IMR-90 (cell line): ENCODE measurements at regions not wholly inside any gene's neighbourhood (a gene's known extent, or its start where the extent isn't known, plus 50 kb on each side); places are given as distances from the start of the nearest gene placed in this dataset.
A peak's percentile ranks its signal among the peaks of the same experiment; 100 is the strongest.

Source experiments
- ATAC-seq: fragments of 200-7000 bp; cut with Tn5 transposase; 2 replicates; pipeline ENCODE4 v1.9.1; 2020; ENCODE audit warnings: low read depth, mild to moderate bottlenecking, moderate library complexity
- BruUV-seq: library from RNA; stranded (reverse); fragments of 400-500 nt; replicated peaks from 2 replicates; lab custom pipeline; 2021; lab: Mats Ljungman, UMichigan
- CTCF ChIA-PET: fragments of 300-600 bp; formaldehyde crosslinking; extraction: SDS; loops from one replicate; lab custom pipeline; 2021; ENCODE audit warnings: antibody characterized with exemption; lab: Yijun Ruan, JAX
- POLR2A ChIA-PET: fragments of 300-600 bp; sonication (Branson Sonifier 250); formaldehyde crosslinking; loops from one replicate; lab custom pipeline; 2022; ENCODE audit warnings: antibody characterized with exemption; ENCODE audit not compliant: unreplicated experiment; lab: Charles Lee
- DNase-seq: peaks from one replicate; pipeline ENCODE4 v3.0.0; 2013
- H2AFZ ChIP-seq: replicated peaks from 2 replicates; pipeline ENCODE3; 2013; ENCODE audit warnings: low read length, mild to moderate bottlenecking; ENCODE audit not compliant: poor library complexity
- H2AK5ac ChIP-seq: 2 replicates; pipeline ENCODE4 v1.6.1; 2013; ENCODE audit warnings: low read depth, low read length, inconsistent platforms
- H2AK9ac ChIP-seq: replicated peaks from 2 replicates; pipeline ENCODE3; 2013; ENCODE audit warnings: mild to moderate bottlenecking, low read depth, low read length, moderate library complexity; ENCODE audit not compliant: poor library complexity
- H2BK120ac ChIP-seq: 2 replicates; pipeline ENCODE4 v1.6.1; 2013; ENCODE audit warnings: low read depth, low read length, inconsistent platforms
- H2BK15ac ChIP-seq: 3 replicates; pipeline ENCODE4 v1.6.1; 2013; ENCODE audit warnings: low read depth, low read length, inconsistent platforms
- H2BK20ac ChIP-seq: 2 replicates; pipeline ENCODE4 v1.6.1; 2013; ENCODE audit warnings: low read depth, mild to moderate bottlenecking, inconsistent platforms, low read length, moderate library complexity
- H2BK5ac ChIP-seq: 2 replicates; pipeline ENCODE4 v1.6.1; 2013; ENCODE audit warnings: mild to moderate bottlenecking, low read depth, low read length, inconsistent platforms; ENCODE audit not compliant: poor library complexity, severe bottlenecking
- H3K14ac ChIP-seq: replicated peaks from 2 replicates; pipeline ENCODE4 v1.6.1; 2013; ENCODE audit warnings: low read depth, low read length, inconsistent platforms
- H3K18ac ChIP-seq: 2 replicates; pipeline ENCODE4 v1.6.1; 2013; ENCODE audit warnings: low read depth, low read length, control low read depth
- H3K23ac ChIP-seq: 2 replicates; pipeline ENCODE4 v1.6.1; 2013; ENCODE audit warnings: low read depth, low read length, inconsistent platforms
- H3K27ac ChIP-seq: 2 replicates; pipeline ENCODE4 v1.5.1; 2013; ENCODE audit warnings: mild to moderate bottlenecking, control low read depth, low read length; ENCODE audit not compliant: insufficient read depth
- H3K27me3 ChIP-seq: 2 replicates; pipeline ENCODE4 v1.6.1; 2013; ENCODE audit warnings: low read length; ENCODE audit not compliant: control insufficient read depth, insufficient read depth
- H3K36me3 ChIP-seq: 2 replicates; pipeline ENCODE4 v1.6.1; 2013; ENCODE audit warnings: low read length, mixed read lengths; ENCODE audit not compliant: control insufficient read depth, insufficient read depth
- H3K4ac ChIP-seq: 2 replicates; pipeline ENCODE4 v1.6.1; 2013; ENCODE audit warnings: low read depth, low read length, inconsistent platforms
- H3K4me1 ChIP-seq: 2 replicates; pipeline ENCODE4 v1.6.1; 2013; ENCODE audit warnings: low read length, mixed read lengths; ENCODE audit not compliant: control insufficient read depth, insufficient read depth
- H3K4me2 ChIP-seq: 2 replicates; pipeline ENCODE4 v1.6.1; 2013; ENCODE audit warnings: low read depth, mild to moderate bottlenecking, control low read depth, low read length, moderate library complexity
- H3K4me3 ChIP-seq: 2 replicates; pipeline ENCODE4 v1.5.1; 2013; ENCODE audit warnings: low read depth, mild to moderate bottlenecking, control low read depth, low read length, moderate library complexity; ENCODE audit not compliant: insufficient read depth
- H3K56ac ChIP-seq: 2 replicates; pipeline ENCODE4 v1.6.1; 2013; ENCODE audit warnings: low read length, inconsistent platforms; ENCODE audit not compliant: insufficient read depth; ENCODE audit errors: extremely low read depth
- H3K79me1 ChIP-seq, 2 experiments: 2 replicates each; pipeline ENCODE4 v1.6.1; 2013; ENCODE audit warnings: low read length in 2 of 2, inconsistent platforms in 1 of 2, low read depth in 1 of 2
- H3K9ac ChIP-seq: 2 replicates; pipeline ENCODE4 v1.6.1; 2013; ENCODE audit warnings: low read depth, low read length, control low read depth
- H3K9me1 ChIP-seq: 2 replicates; pipeline ENCODE4 v1.6.1; 2013; ENCODE audit warnings: low read length, inconsistent platforms; ENCODE audit not compliant: insufficient read depth
- H3K9me3 ChIP-seq: 2 replicates; pipeline ENCODE4 v1.6.1; 2013; ENCODE audit warnings: low read length; ENCODE audit not compliant: control insufficient read depth, insufficient read depth
- H4K20me1 ChIP-seq: 2 replicates; pipeline ENCODE4 v1.6.1; 2013; ENCODE audit warnings: low read length, inconsistent platforms; ENCODE audit not compliant: insufficient read depth
- H4K5ac ChIP-seq: 2 replicates; pipeline ENCODE4 v1.6.1; 2013; ENCODE audit warnings: mild to moderate bottlenecking, low read depth, low read length, control low read depth
- H4K8ac ChIP-seq, 2 experiments: 2 replicates each; pipeline ENCODE4 v1.6.1; 2013; ENCODE audit warnings: low read depth in 2 of 2, low read length in 2 of 2, control low read depth in 1 of 2, inconsistent platforms in 1 of 2
- H4K91ac ChIP-seq: 2 replicates; pipeline ENCODE4 v1.6.1; 2013; ENCODE audit warnings: low read depth, low read length, inconsistent platforms; ENCODE audit not compliant: insufficient read depth
- BHLHE40 ChIP-seq: fragments of 150-350 bp; IDR thresholded peaks from 2 replicates; pipeline ENCODE4 v1.6.1; 2016; ENCODE audit warnings: mild to moderate bottlenecking, low read depth, low read length
- CEBPB ChIP-seq: IDR thresholded peaks from 2 replicates; pipeline ENCODE4 v1.6.1; 2012; ENCODE audit warnings: low read depth, low read length, improper control_type of control experiment
- CHD1 ChIP-seq: IDR thresholded peaks from 2 replicates; pipeline ENCODE4 v1.6.1; 2012; ENCODE audit warnings: low read depth, low read length, improper control_type of control experiment
- FOS ChIP-seq: fragments of 150-350 bp; IDR thresholded peaks from 2 replicates; pipeline ENCODE4 v1.6.1; 2016; ENCODE audit warnings: low read depth, low read length
- NFE2L2 ChIP-seq: fragments of 150-350 bp; IDR thresholded peaks from 2 replicates; pipeline ENCODE4 v1.6.1; 2016; ENCODE audit warnings: low read depth, mild to moderate bottlenecking, low read length
- POLR2A ChIP-seq: IDR thresholded peaks from 2 replicates; pipeline ENCODE4 v1.6.1; 2012; ENCODE audit warnings: mild to moderate bottlenecking, low read depth, low read length
- RAD21 ChIP-seq: IDR thresholded peaks from 2 replicates; pipeline ENCODE4 v1.6.1; 2012; ENCODE audit warnings: low read length, improper control_type of control experiment
- RCOR1 ChIP-seq: IDR thresholded peaks from 2 replicates; pipeline ENCODE4 v1.6.1; 2012; ENCODE audit warnings: mild to moderate bottlenecking, low read length, improper control_type of control experiment; ENCODE audit not compliant: insufficient replicate concordance
- SMC3 ChIP-seq: fragments of 150-350 bp; IDR thresholded peaks from 2 replicates; pipeline ENCODE4 v1.6.1; 2016; ENCODE audit warnings: low read depth, mild to moderate bottlenecking, antibody characterized with exemption, low read length, moderate library complexity
- whole genome bisulfite sequencing, 2 experiments: methylation state at CpG; one replicate each; pipeline versions ENCODE4 v1.1.5 to v1.1.7; 2013; ENCODE audit warnings: missing lambda C conversion rate in 2 of 2; ENCODE audit not compliant: insufficient read length in 1 of 2; ENCODE audit errors: extremely low coverage in 2 of 2; 5-methylcytosine and 5-hydroxymethylcytosine counted together
- dilution Hi-C: fragments of 300-500 bp; cut with HindIII; formaldehyde crosslinking; loops from one replicate; pipeline ENCODE4 v1.14.3; 2018; ENCODE audit warnings: low sequenced_read_pairs; ENCODE audit not compliant: unreplicated experiment
- in situ Hi-C: fragments of 300-500 bp; cut with MboI; formaldehyde crosslinking; loops from 3 replicates; pipeline ENCODE4 v1.14.3; 2019; ENCODE audit warnings: low sequenced_read_pairs, inconsistent platforms, mixed read lengths
- intact Hi-C: fragments of 100-400 bp; cut with micrococcal nuclease; formaldehyde crosslinking; loops from 2 replicates; pipeline ENCODE4 v1.10.0; 2022
- TF ChIP-seq, protein P1 (sequence below): fragments of 150-350 bp; IDR thresholded peaks from 2 replicates; pipeline ENCODE4 v1.6.1; 2016; ENCODE audit warnings: low read depth, mild to moderate bottlenecking, low read length, moderate library complexity, borderline replicate concordance
- TF ChIP-seq, protein P2 (sequence below): fragments of 150-350 bp; IDR thresholded peaks from 2 replicates; pipeline ENCODE4 v1.6.1; 2017; ENCODE audit warnings: mild to moderate bottlenecking, antibody characterized with exemption, low read length, low read depth
- TF ChIP-seq, protein P3 (sequence below): conservative IDR thresholded peaks from 2 replicates; pipeline ENCODE4 v1.5.1; 2012; ENCODE audit warnings: mild to moderate bottlenecking, low read depth, low read length, improper control_type of control experiment

DNA sequence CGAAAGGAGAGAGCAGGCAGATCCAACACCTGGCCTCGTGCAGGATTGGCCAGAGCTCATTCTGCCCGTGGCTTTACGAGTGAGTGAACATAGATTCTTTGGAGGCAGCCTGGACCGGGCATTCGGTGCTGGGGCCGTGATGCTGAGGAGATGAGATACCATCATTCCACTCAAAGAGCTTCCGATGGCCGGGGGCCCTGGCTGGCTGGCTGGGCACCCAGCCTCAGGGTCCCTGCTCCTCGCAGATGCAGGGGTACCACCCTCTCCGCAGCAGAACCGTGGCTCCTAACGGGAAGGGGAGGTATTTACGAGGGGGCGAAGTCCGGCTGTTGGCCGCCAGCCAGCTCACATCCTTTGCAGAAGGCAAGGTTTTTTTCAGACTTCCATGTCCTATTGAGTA lies 66.1 kb upstream of the FOXF1 start:
- H3K36me3 ChIP-seq: no peaks in the 10 kb centered on the region
- peaks cover 9% of the 10 kb centered on the region for H3K4me1 ChIP-seq
- peak overlapping the region; percentile 9 for H2AFZ ChIP-seq
- TF ChIP-seq, protein P1, sequence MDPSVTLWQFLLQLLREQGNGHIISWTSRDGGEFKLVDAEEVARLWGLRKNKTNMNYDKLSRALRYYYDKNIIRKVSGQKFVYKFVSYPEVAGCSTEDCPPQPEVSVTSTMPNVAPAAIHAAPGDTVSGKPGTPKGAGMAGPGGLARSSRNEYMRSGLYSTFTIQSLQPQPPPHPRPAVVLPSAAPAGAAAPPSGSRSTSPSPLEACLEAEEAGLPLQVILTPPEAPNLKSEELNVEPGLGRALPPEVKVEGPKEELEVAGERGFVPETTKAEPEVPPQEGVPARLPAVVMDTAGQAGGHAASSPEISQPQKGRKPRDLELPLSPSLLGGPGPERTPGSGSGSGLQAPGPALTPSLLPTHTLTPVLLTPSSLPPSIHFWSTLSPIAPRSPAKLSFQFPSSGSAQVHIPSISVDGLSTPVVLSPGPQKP: no peak
- TF ChIP-seq RCOR1: no peak
- TF ChIP-seq FOS: no peak
- TF ChIP-seq BHLHE40: no peak
- TF ChIP-seq NFE2L2: no peak
- TF ChIP-seq, protein P2, sequence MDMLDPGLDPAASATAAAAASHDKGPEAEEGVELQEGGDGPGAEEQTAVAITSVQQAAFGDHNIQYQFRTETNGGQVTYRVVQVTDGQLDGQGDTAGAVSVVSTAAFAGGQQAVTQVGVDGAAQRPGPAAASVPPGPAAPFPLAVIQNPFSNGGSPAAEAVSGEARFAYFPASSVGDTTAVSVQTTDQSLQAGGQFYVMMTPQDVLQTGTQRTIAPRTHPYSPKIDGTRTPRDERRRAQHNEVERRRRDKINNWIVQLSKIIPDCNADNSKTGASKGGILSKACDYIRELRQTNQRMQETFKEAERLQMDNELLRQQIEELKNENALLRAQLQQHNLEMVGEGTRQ: no peak
- no peak for TF ChIP-seq RAD21
- TF ChIP-seq CHD1: no peak
- no peak for TF ChIP-seq CEBPB
- no peak for TF ChIP-seq POLR2A
- TF ChIP-seq, protein P3, sequence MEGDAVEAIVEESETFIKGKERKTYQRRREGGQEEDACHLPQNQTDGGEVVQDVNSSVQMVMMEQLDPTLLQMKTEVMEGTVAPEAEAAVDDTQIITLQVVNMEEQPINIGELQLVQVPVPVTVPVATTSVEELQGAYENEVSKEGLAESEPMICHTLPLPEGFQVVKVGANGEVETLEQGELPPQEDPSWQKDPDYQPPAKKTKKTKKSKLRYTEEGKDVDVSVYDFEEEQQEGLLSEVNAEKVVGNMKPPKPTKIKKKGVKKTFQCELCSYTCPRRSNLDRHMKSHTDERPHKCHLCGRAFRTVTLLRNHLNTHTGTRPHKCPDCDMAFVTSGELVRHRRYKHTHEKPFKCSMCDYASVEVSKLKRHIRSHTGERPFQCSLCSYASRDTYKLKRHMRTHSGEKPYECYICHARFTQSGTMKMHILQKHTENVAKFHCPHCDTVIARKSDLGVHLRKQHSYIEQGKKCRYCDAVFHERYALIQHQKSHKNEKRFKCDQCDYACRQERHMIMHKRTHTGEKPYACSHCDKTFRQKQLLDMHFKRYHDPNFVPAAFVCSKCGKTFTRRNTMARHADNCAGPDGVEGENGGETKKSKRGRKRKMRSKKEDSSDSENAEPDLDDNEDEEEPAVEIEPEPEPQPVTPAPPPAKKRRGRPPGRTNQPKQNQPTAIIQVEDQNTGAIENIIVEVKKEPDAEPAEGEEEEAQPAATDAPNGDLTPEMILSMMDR: no peak
- TF ChIP-seq SMC3: no peak
- H4K5ac ChIP-seq: no peak overlapping the region
- H2BK5ac ChIP-seq: no peak overlapping the region
- H3K4me3 ChIP-seq: no peak overlapping the region
- CTCF ChIA-PET: no interaction called here
- POLR2A ChIA-PET: no interaction called here
- H4K91ac ChIP-seq: no peak overlapping the region
- no peak for DNase-seq
- H3K18ac ChIP-seq: no peak overlapping the region
- H3K4me2 ChIP-seq: no peak overlapping the region
- H3K9me1 ChIP-seq: peaks cover 13% of the 10 kb centered on the region
- no peaks in the 10 kb centered on the region for H3K27me3 ChIP-seq
- no peak overlapping the region for H3K27ac ChIP-seq
- H2AK9ac ChIP-seq: no peak overlapping the region
- H2AK5ac ChIP-seq: 0 out of 2 replicates have a peak overlapping the region, but pooled peaks have one; percentile 17
- H3K23ac ChIP-seq: no peak overlapping the region
- no peaks in the 10 kb centered on the region for H3K9me3 ChIP-seq
- dilution Hi-C loops: no loop called here
- peak overlapping the region; percentile 18; the same call in 1 of the 2 replicates for H3K4ac ChIP-seq
- no peak overlapping the region for H3K14ac ChIP-seq
- intact Hi-C loops: no loop called here
- ATAC-seq: no peak
- no CpG with 5 or more reads among the region's 17 CpGs for WGBS, 2 experiments
- in situ Hi-C loops: no loop called here
- H4K8ac ChIP-seq: no peak overlapping the region
- H2BK120ac ChIP-seq: no peak overlapping the region
- H3K56ac ChIP-seq: no peak overlapping the region
- H2BK20ac ChIP-seq: no peak overlapping the region
- H3K79me1 ChIP-seq: no peaks in the 10 kb centered on the region
- H3K9ac ChIP-seq: no peak overlapping the region
- BruUV-seq: no TSS peak
- H2BK15ac ChIP-seq: no peak overlapping the region
- H4K20me1 ChIP-seq: no peaks in the 10 kb centered on the region
